ENCODE measurements at regions not wholly inside any gene's neighbourhood (a gene's known extent, or its start where the extent isn't known, plus 50 kb on each side); places are given as distances from the start of the nearest gene placed in this dataset.

GRCh38 chr10:91350651-91351081 is 59.5 kb upstream of the HECTD2 start:
- TF ChIP-seq PAX5 (IDR thresholded peaks at IDR 0.05; ENCODE audit: insufficient read depth, low read length, severe bottlenecking) = no peak
- TF ChIP-seq POLR2AphosphoS5 (IDR thresholded peaks at IDR 0.05; ENCODE audit: low read depth, low read length) = no peak
- TF ChIP-seq SPI1 (IDR thresholded peaks at IDR 0.05; ENCODE audit: low read depth, low read length) = no peak
- TF ChIP-seq TAF1 (IDR thresholded peaks at IDR 0.05; ENCODE audit: low read depth, low read length) = no peak
- no peak for FAIRE-seq
- DNase-seq (ENCODE audit: insufficient read length, low spot score) = no peak

DNA sequence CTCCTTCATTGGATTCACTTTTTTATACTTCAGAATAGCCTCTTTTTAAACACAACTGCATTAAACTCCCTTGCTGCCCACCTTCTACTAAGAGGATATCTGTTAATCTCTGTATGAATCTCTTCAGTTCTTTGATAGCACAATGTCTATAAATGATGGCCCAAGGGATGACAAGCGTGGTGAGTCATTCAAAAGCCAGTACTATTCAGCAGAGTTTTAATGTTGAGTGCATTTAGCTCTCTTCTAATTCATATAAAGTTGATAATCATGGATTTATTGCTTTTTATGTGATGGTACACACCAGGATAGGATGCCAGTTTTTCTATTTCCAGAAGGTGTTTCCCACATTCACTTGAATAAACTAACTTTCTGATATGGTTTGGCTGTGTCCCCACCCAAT is 57.4 kb upstream of the HECTD2 start:
- FAIRE-seq = no peak
- no peak for DNase-seq (ENCODE audit: insufficient read length, low spot score)
- TF ChIP-seq POLR2AphosphoS5 (IDR thresholded peaks at IDR 0.05; ENCODE audit: low read depth, low read length) (no peak), POLR2A (IDR thresholded peaks at IDR 0.05; ENCODE audit: low read depth, low read length) (no peak), PAX5 (IDR thresholded peaks at IDR 0.05; ENCODE audit: insufficient read depth, low read length, severe bottlenecking) (no peak), SPI1 (IDR thresholded peaks at IDR 0.05; ENCODE audit: low read depth, low read length) (no peak), POU2F2 (IDR thresholded peaks at IDR 0.05; ENCODE audit: low read depth, low read length) (no peak), TAF1 (IDR thresholded peaks at IDR 0.05; ENCODE audit: low read depth, low read length) (no peak)

DNA sequence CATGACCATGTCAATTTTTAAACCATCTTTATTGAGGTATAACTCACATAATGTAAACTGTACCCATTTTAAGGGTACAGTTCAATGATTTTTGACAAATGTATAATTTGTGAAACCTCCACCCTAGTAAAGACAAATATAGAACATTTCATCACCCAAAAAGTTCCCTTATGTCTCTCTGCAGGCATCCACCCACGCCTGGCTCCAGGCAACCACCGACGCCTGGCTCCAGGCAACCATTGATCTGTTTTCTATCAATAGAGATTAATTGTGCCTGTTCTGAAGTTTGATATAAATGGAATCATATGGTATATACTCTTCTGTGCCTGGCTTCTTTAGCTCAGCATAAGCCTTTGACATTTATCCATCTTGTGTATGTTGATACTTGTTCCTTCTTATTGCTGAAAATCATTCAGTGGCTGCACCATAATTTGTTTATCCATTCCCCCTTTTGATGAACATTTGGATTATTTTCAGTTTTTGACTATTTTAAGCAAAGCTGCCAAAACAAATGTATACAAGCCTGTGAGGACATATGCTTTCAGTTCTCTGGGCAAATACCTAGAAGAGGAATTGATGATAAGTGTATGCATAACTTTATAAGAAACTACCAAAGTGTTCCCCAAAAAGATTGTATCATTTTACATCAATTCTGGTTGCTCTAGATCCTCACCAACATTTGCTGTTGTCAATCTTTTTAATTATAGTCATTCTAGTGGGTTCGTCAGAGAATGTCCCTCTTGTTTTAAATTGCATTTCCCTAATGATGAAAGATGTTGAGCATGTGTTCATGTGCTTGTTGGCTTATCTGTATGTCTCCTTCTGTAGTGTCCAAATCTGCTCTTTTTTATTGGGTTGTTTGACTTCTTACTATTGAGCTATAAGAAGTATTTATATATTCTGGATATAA is 55.7 kb upstream of the HECTD2 start:
- FAIRE-seq (no peak), DNase-seq (ENCODE audit: insufficient read length, low spot score) (no peak)
- TF ChIP-seq TAF1 (IDR thresholded peaks at IDR 0.05; ENCODE audit: low read depth, low read length) (no peak), POU2F2 (IDR thresholded peaks at IDR 0.05; ENCODE audit: low read depth, low read length) (no peak), POLR2AphosphoS5 (IDR thresholded peaks at IDR 0.05; ENCODE audit: low read depth, low read length) (no peak), PAX5 (IDR thresholded peaks at IDR 0.05; ENCODE audit: insufficient read depth, low read length, severe bottlenecking) (no peak), POLR2A (IDR thresholded peaks at IDR 0.05; ENCODE audit: low read depth, low read length) (no peak), SPI1 (IDR thresholded peaks at IDR 0.05; ENCODE audit: low read depth, low read length) (no peak)

DNA sequence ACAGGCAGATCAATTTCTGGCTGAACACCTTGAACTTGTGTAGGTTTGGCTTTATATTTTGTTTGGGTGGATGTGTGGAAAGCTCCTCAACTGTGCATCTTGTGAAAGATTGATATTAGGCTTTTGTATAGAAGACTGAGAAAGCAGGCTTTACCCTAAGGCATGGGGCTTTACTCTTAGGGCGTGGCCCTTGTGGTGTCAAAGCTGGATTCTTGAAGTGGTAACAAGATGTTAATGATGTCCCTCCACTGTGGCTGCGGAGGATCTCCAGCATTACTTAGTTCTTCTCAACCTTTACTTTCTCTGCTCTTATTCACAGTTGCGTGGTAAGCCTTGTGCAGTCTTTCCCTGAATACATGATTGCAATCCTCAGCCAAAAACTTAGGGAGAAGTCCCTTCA is 54.1 kb upstream of the HECTD2 start:
- no peak for DNase-seq (ENCODE audit: insufficient read length, low spot score)
- TF ChIP-seq POLR2AphosphoS5 (IDR thresholded peaks at IDR 0.05; ENCODE audit: low read depth, low read length) = no peak
- TF ChIP-seq POU2F2 (IDR thresholded peaks at IDR 0.05; ENCODE audit: low read depth, low read length) = no peak
- TF ChIP-seq PAX5 (IDR thresholded peaks at IDR 0.05; ENCODE audit: insufficient read depth, low read length, severe bottlenecking) = no peak
- TF ChIP-seq POLR2A (IDR thresholded peaks at IDR 0.05; ENCODE audit: low read depth, low read length) = no peak
- no peak for TF ChIP-seq TAF1 (IDR thresholded peaks at IDR 0.05; ENCODE audit: low read depth, low read length)
- FAIRE-seq = no peak

DNA sequence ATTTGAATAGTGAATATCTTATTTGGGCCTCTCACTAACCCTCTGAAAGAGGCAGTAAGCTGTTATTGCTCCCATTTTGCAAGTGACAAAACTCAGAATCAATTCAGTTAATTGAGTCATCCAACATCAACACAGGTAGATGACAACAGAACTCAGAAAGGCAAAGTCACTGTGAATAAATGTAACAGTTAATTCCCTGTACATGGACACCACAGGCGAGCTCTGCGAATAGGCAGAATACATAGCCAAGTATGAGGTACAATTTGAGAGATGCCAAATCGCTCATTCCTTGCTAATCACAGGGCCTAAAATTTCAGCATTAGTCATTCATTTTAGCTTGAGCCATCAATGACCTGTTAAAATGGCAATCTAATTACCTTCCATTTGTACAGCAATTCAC is 52.6 kb upstream of the HECTD2 start:
- no peak for TF ChIP-seq PAX5 (IDR thresholded peaks at IDR 0.05; ENCODE audit: insufficient read depth, low read length, severe bottlenecking)
- TF ChIP-seq POLR2AphosphoS5 (IDR thresholded peaks at IDR 0.05; ENCODE audit: low read depth, low read length) = no peak
- TF ChIP-seq SPI1 (IDR thresholded peaks at IDR 0.05; ENCODE audit: low read depth, low read length) = no peak
- no peak for TF ChIP-seq POU2F2 (IDR thresholded peaks at IDR 0.05; ENCODE audit: low read depth, low read length)
- no peak for TF ChIP-seq POLR2A (IDR thresholded peaks at IDR 0.05; ENCODE audit: low read depth, low read length)
- no peak for TF ChIP-seq TAF1 (IDR thresholded peaks at IDR 0.05; ENCODE audit: low read depth, low read length)
- FAIRE-seq = no peak
- no peak for DNase-seq (ENCODE audit: insufficient read length, low spot score)
